GM23248 (cell line): ENCODE measurements at regions not wholly inside any gene's neighbourhood (a gene's known extent, or its start where the extent isn't known, plus 50 kb on each side); places are given as distances from the start of the nearest gene placed in this dataset.

Source experiments
- EZH2 ChIP-seq: fragments of 200-600 bp; sonication (generic); IDR thresholded peaks from 2 replicates; pipeline ENCODE4 v1.6.1; 2018; ENCODE audit warnings: antibody characterized with exemption, mild to moderate bottlenecking; ENCODE audit not compliant: insufficient read depth, poor library complexity, severe bottlenecking
- EZH2phosphoT487 ChIP-seq: fragments of 200-600 bp; sonication (generic); IDR thresholded peaks from 2 replicates; pipeline ENCODE4 v1.6.1; 2018; ENCODE audit warnings: antibody characterized with exemption, moderate library complexity, mild to moderate bottlenecking, low read depth; ENCODE audit not compliant: insufficient read depth

DNA sequence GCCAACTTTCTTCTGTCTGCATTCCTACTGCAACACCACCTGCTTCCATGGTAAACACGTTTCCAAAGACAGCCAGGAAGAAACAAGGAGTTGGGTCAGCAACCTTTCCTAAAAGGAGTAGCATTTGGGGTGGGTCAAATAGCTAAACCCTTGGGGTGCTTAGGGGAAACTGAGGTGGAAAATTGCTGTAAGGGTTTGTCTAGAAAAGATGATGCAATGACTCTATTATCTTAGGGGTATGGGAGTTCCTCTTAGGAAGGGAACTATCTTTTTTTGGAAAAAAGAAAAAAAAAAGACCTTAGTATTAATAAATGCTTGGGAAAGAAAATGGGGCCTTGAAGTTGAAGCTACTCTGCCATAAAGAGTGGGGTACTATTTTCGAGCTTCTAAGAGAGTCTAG is 86.1 kb upstream of the POMGNT2 start:
- no peak for TF ChIP-seq EZH2
- TF ChIP-seq EZH2phosphoT487, result no peak
